ENCODE measurements at regions not wholly inside any gene's neighbourhood (a gene's known extent, or its start where the extent isn't known, plus 50 kb on each side); places are given as distances from the start of the nearest gene placed in this dataset.

GRCh38 chr10:4692206-4692605, 133.8 kb upstream of the AKR1E2 start:
- no peaks in the 10 kb centered on the region for H3K27me3 ChIP-seq (replicated peaks; ENCODE audit: insufficient read depth)
- no peak overlapping the region for H3K4me3 ChIP-seq
- TF ChIP-seq CTCF (IDR thresholded peaks at IDR 0.05): no peak
- DNase-seq (ENCODE audit: low spot score): no peak
- no peaks in the 10 kb centered on the region for H3K9me3 ChIP-seq
- ATAC-seq (ENCODE audit: insufficient number of reproducible peaks, low FRiP score, low read depth): no peak
- H3K36me3 ChIP-seq: no peaks in the 10 kb centered on the region
- no peak overlapping the region for H3K27ac ChIP-seq
- H3K4me1 ChIP-seq (ENCODE audit: control insufficient read depth in 1 of 2, low read depth in 2 of 2): no peaks in the 10 kb centered on the region

GRCh38 chr10:4691776-4692175, 134.2 kb upstream of the AKR1E2 start:
- no peak for TF ChIP-seq CTCF (IDR thresholded peaks at IDR 0.05)
- Histone ChIP-seq H3K9me3 (no peaks in the 10 kb centered on the region), H3K36me3 (no peaks in the 10 kb centered on the region), H3K27me3 (replicated peaks; ENCODE audit: insufficient read depth) (no peaks in the 10 kb centered on the region), H3K4me3 (no peak overlapping the region), H3K27ac (no peak overlapping the region), H3K4me1 (ENCODE audit: control insufficient read depth in 1 of 2, low read depth in 2 of 2) (no peaks in the 10 kb centered on the region)
- ATAC-seq (ENCODE audit: insufficient number of reproducible peaks, low FRiP score, low read depth) (no peak), DNase-seq (ENCODE audit: low spot score) (no peak)

GRCh38 chr10:4691301-4691700, 134.7 kb upstream of the AKR1E2 start:
- TF ChIP-seq CTCF (IDR thresholded peaks at IDR 0.05): no peak
- ATAC-seq (ENCODE audit: insufficient number of reproducible peaks, low FRiP score, low read depth): no peak
- no peak overlapping the region for H3K27ac ChIP-seq
- H3K4me1 ChIP-seq (ENCODE audit: control insufficient read depth in 1 of 2, low read depth in 2 of 2): no peaks in the 10 kb centered on the region
- no peaks in the 10 kb centered on the region for H3K27me3 ChIP-seq (replicated peaks; ENCODE audit: insufficient read depth)
- H3K36me3 ChIP-seq: no peaks in the 10 kb centered on the region
- H3K9me3 ChIP-seq: no peaks in the 10 kb centered on the region
- no peak overlapping the region for H3K4me3 ChIP-seq
- no peak for DNase-seq (ENCODE audit: low spot score)

- no peak for TF ChIP-seq CTCF (IDR thresholded peaks at IDR 0.05)
- H3K27ac ChIP-seq: no peak overlapping the region
- ATAC-seq (ENCODE audit: insufficient number of reproducible peaks, low FRiP score, low read depth): no peak
- H3K9me3 ChIP-seq: no peaks in the 10 kb centered on the region
- no peak overlapping the region for H3K4me3 ChIP-seq
- DNase-seq (ENCODE audit: low spot score): no peak
- no peaks in the 10 kb centered on the region for H3K27me3 ChIP-seq (replicated peaks; ENCODE audit: insufficient read depth)
- H3K4me1 ChIP-seq (ENCODE audit: control insufficient read depth in 1 of 2, low read depth in 2 of 2): no peaks in the 10 kb centered on the region
- no peaks in the 10 kb centered on the region for H3K36me3 ChIP-seq
These were observed 137.4 kb upstream of the AKR1E2 start for GRCh38 chr10:4688601-4689000.

- H3K9me3 ChIP-seq: no peaks in the 10 kb centered on the region
- DNase-seq (ENCODE audit: low spot score) (no peak), ATAC-seq (ENCODE audit: insufficient number of reproducible peaks, low FRiP score, low read depth) (no peak)
- no peaks in the 10 kb centered on the region for H3K4me1 ChIP-seq (ENCODE audit: control insufficient read depth in 1 of 2, low read depth in 2 of 2)
- no peak for TF ChIP-seq CTCF (IDR thresholded peaks at IDR 0.05)
- H3K4me3 ChIP-seq: no peak overlapping the region
- H3K27me3 ChIP-seq (replicated peaks; ENCODE audit: insufficient read depth): no peaks in the 10 kb centered on the region
- no peaks in the 10 kb centered on the region for H3K36me3 ChIP-seq
- no peak overlapping the region for H3K27ac ChIP-seq
These were observed 137.8 kb upstream of the AKR1E2 start for GRCh38 chr10:4688168-4688567.
